ENCODE measurements at regions not wholly inside any gene's neighbourhood (a gene's known extent, or its start where the extent isn't known, plus 50 kb on each side); places are given as distances from the start of the nearest gene placed in this dataset.

DNA sequence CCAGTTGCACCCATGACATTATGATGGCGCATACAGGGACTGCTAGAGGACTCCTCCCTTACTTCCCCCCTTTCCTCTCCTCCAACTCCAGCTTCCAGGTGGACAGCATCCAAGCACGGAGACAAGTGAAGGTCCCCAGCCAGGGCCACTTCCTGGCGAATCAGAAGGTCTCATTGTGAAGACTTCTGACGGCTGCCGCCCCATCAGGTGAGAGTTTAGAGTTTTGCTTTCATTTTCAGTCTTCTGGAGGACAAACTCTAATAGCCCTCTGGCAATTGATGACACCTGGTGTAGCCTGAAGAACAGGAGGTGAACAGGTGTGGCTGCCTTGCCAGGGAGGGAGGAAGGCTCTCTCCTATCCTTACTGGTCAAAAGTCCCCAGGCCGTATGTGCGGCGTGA, 77.3 kb upstream of the KCNH7 start:
- Mint-ChIP-seq H3K4me3 (no peak overlapping the region), H3K36me3 (ENCODE audit: low read depth) (no peaks in the 10 kb centered on the region), H3K9me3 (peaks cover 2% of the 10 kb centered on the region), H3K27ac (no peak overlapping the region), H3K4me1 (no peaks in the 10 kb centered on the region), H3K27me3 (no peaks in the 10 kb centered on the region)
- intact Hi-C loops (cut with micrococcal nuclease), result no loop called here
- no peak for ATAC-seq (ENCODE audit: low read depth)
- ChIA-PET POLR2A (no interaction called here), CTCF (no interaction called here)
- no peak for DNase-seq
- TF ChIP-seq CTCF (IDR thresholded peaks at IDR 0.05), result no peak

GRCh38 chr2:162914161-162914560, 75.6 kb upstream of the KCNH7 start:
- intact Hi-C loops (cut with micrococcal nuclease), result no loop called here
- no peak for ATAC-seq (ENCODE audit: low read depth)
- CTCF ChIA-PET, result no interaction called here

GRCh38 chr2:162912787-162913186, 74.2 kb upstream of the KCNH7 start:
- Mint-ChIP-seq H3K9me3 (peaks cover 2% of the 10 kb centered on the region), H3K4me3 (no peak overlapping the region), H3K36me3 (ENCODE audit: low read depth) (no peaks in the 10 kb centered on the region), H3K27ac (no peak overlapping the region), H3K4me1 (no peaks in the 10 kb centered on the region), H3K27me3 (no peaks in the 10 kb centered on the region)
- intact Hi-C loops (cut with micrococcal nuclease), result no loop called here
- DNase-seq (no peak), ATAC-seq (ENCODE audit: low read depth) (no peak)
- CTCF ChIA-PET, result no interaction called here
- no peak for TF ChIP-seq CTCF (IDR thresholded peaks at IDR 0.05)
- POLR2A ChIA-PET, result no interaction called here

More at GRCh38 chr2:162914161-162914560, 75.6 kb upstream of the KCNH7 start:
- no peak for DNase-seq
- TF ChIP-seq CTCF (IDR thresholded peaks at IDR 0.05), result no peak
- Mint-ChIP-seq H3K36me3 (ENCODE audit: low read depth) (no peaks in the 10 kb centered on the region), H3K9me3 (peaks cover 2% of the 10 kb centered on the region), H3K27ac (no peak overlapping the region), H3K4me1 (no peaks in the 10 kb centered on the region), H3K4me3 (no peak overlapping the region), H3K27me3 (no peaks in the 10 kb centered on the region)
- POLR2A ChIA-PET, result no interaction called here

- intact Hi-C loops (cut with micrococcal nuclease), result no loop called here
- H3K9me3 Mint-ChIP-seq, result peaks cover 2% of the 10 kb centered on the region
- DNase-seq, result no peak
- ChIA-PET POLR2A (no interaction called here), CTCF (no interaction called here)
- no peak for TF ChIP-seq CTCF (IDR thresholded peaks at IDR 0.05)
- H3K4me1 Mint-ChIP-seq, result no peaks in the 10 kb centered on the region
- no peaks in the 10 kb centered on the region for H3K36me3 Mint-ChIP-seq (ENCODE audit: low read depth)
- no peak for ATAC-seq (ENCODE audit: low read depth)
- H3K27me3 Mint-ChIP-seq, result no peaks in the 10 kb centered on the region
- no peak overlapping the region for H3K27ac Mint-ChIP-seq
- H3K4me3 Mint-ChIP-seq, result no peak overlapping the region
Measured at GRCh38 chr2:162908567-162908966, 70.0 kb upstream of the KCNH7 start.

- no peaks in the 10 kb centered on the region for H3K4me1 Mint-ChIP-seq
- no peak overlapping the region for H3K27ac Mint-ChIP-seq
- ChIA-PET POLR2A (no interaction called here), CTCF (no interaction called here)
- H3K4me3 Mint-ChIP-seq, result no peak overlapping the region
- no peak for DNase-seq
- intact Hi-C loops (cut with micrococcal nuclease), result no loop called here
- TF ChIP-seq CTCF (IDR thresholded peaks at IDR 0.05), result no peak
- H3K9me3 Mint-ChIP-seq, result peaks cover 2% of the 10 kb centered on the region
- H3K27me3 Mint-ChIP-seq, result no peaks in the 10 kb centered on the region
- no peak for ATAC-seq (ENCODE audit: low read depth)
- H3K36me3 Mint-ChIP-seq (ENCODE audit: low read depth), result no peaks in the 10 kb centered on the region
Measured at GRCh38 chr2:162890690-162891311, 52.2 kb upstream of the KCNH7 start.

Data from activated B cell treated with CpG ODN at 0.5 μM for 24 hours (primary cell).